Smooth muscle cell (in vitro differentiated cells): ENCODE measurements at regions not wholly inside any gene's neighbourhood (a gene's known extent, or its start where the extent isn't known, plus 50 kb on each side); places are given as distances from the start of the nearest gene placed in this dataset.

Experiments
- DNase-seq: peaks from one replicate; lab custom pipeline; 2025; ENCODE audit not compliant: unreplicated experiment; lab: John Stamatoyannopoulos, UW
- H2AFZ ChIP-seq: fragments of 200-600 bp; sonication (generic); 2 replicates; pipeline ENCODE4 v1.6.0; 2016; ENCODE audit warnings: antibody characterized with exemption, low read depth, mild to moderate bottlenecking
- H3F3A ChIP-seq: fragments of 200-600 bp; sonication (generic); 2 replicates; pipeline ENCODE4 v1.6.0; 2017; ENCODE audit warnings: antibody characterized with exemption, low read depth
- H3K27ac ChIP-seq: fragments of 200-600 bp; sonication (generic); 2 replicates; pipeline ENCODE4 v1.5.1; 2016; ENCODE audit warnings: low read depth, mild to moderate bottlenecking
- H3K27me3 ChIP-seq: fragments of 200-600 bp; sonication (generic); 2 replicates; pipeline ENCODE4 v1.6.1; 2016; ENCODE audit warnings: low read depth, mild to moderate bottlenecking
- H3K36me3 ChIP-seq: fragments of 200-600 bp; sonication (generic); 2 replicates; pipeline ENCODE4 v1.5.1; 2016; ENCODE audit warnings: low read depth
- H3K4me1 ChIP-seq: fragments of 200-600 bp; sonication (generic); 2 replicates; pipeline ENCODE4 v1.5.1; 2016; ENCODE audit warnings: low read depth
- H3K4me2 ChIP-seq: fragments of 200-600 bp; sonication (generic); 2 replicates; pipeline ENCODE4 v1.6.0; 2016; ENCODE audit warnings: mild to moderate bottlenecking
- H3K4me3 ChIP-seq: fragments of 200-600 bp; sonication (generic); 2 replicates; pipeline ENCODE4 v1.5.1; 2016; ENCODE audit warnings: mild to moderate bottlenecking
- H3K79me2 ChIP-seq: fragments of 200-600 bp; sonication (generic); 2 replicates; pipeline ENCODE4 v1.6.0; 2016; ENCODE audit warnings: low read depth, mild to moderate bottlenecking
- H3K9ac ChIP-seq: fragments of 200-600 bp; sonication (generic); 2 replicates; pipeline ENCODE4 v1.6.0; 2016; ENCODE audit warnings: low read depth
- H3K9me3 ChIP-seq: fragments of 200-600 bp; sonication (generic); replicated peaks from 2 replicates; pipeline ENCODE4 v1.5.1; 2016; ENCODE audit warnings: low read depth
- H4K20me1 ChIP-seq: fragments of 200-600 bp; sonication (generic); 2 replicates; pipeline ENCODE4 v1.6.0; 2016; ENCODE audit warnings: low read depth
- CTCF ChIP-seq: fragments of 200-600 bp; sonication (generic); IDR thresholded peaks from 2 replicates; pipeline ENCODE4 v1.5.1; 2017; ENCODE audit warnings: borderline replicate concordance, mild to moderate bottlenecking, antibody characterized with exemption; ENCODE audit not compliant: insufficient read depth, poor library complexity, severe bottlenecking
- WGBS: methylation state at CpG from one replicate; pipeline ENCODE4 v1.1.7; 2016; ENCODE audit warnings: low lambda C conversion rate; 5-methylcytosine and 5-hydroxymethylcytosine counted together

DNA sequence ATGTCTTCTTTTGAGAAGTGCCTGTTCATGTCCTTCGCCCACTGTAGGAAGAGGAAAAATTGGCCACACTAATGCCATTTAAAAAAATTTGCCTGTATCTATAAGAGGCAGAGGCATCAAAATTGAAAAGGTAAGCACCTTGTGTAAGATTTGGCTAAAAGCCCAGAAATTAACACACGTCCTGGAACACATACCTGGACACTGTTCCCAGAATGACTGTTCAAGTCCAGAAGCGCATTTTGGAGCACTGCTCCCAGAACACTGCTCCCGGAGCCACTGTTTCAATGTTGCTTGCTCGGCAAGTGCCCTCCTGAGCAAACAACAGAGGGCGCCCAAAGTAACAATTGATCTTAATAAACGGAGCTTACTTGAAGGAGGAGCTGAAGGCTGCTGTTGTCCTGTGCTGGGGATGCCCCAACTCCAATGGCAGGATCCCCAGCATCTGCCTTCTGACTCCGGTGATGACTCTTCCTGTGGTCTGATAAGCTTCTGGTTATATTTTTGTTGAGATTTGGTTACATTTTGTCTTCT lies 1958.6 kb downstream of the C4orf33 start:
- Histone ChIP-seq H3K9ac (no peak overlapping the region), H3K36me3 (no peaks in the 10 kb centered on the region), H3K27ac (no peak overlapping the region), H3K4me3 (no peak overlapping the region), H3K27me3 (no peaks in the 10 kb centered on the region), H3K79me2 (no peaks in the 10 kb centered on the region), H3K4me1 (no peaks in the 10 kb centered on the region), H3F3A (no peaks in the 10 kb centered on the region), H3K9me3 (no peaks in the 10 kb centered on the region), H3K4me2 (no peak overlapping the region), H2AFZ (no peak overlapping the region), H4K20me1 (no peaks in the 10 kb centered on the region)
- no peak for TF ChIP-seq CTCF
- WGBS, result 82% methylated on average over 8 of the region's 8 CpGs
- no peak for DNase-seq

DNA sequence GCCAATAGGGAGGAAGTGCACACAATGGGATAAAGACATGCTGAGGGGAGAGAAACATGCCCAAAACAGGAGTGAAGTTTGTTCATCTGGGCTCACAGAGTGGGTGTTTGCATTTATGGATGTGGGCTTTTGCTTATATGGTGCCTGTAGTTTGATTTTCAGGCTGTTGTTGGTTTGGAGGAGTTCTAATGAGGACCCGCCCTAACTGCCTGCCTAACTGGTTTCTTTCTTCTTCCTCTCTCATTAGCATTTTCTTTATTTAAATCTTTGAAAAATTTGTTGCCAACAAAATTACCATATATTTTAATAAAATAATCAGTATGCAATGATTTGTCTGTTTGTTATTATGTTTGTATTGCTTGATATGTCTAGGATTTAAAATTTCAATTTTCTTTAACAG lies 1965.8 kb downstream of the C4orf33 start:
- Histone ChIP-seq H3K4me1 (no peaks in the 10 kb centered on the region), H3K9ac (no peak overlapping the region), H3K79me2 (no peaks in the 10 kb centered on the region), H3K4me3 (no peak overlapping the region), H3F3A (no peaks in the 10 kb centered on the region), H3K4me2 (no peak overlapping the region), H3K27ac (no peak overlapping the region), H3K36me3 (no peaks in the 10 kb centered on the region), H2AFZ (no peak overlapping the region), H3K27me3 (no peaks in the 10 kb centered on the region), H3K9me3 (no peaks in the 10 kb centered on the region), H4K20me1 (no peaks in the 10 kb centered on the region)
- 86% methylated on average over 1 of the region's 1 CpG for WGBS
- TF ChIP-seq CTCF, result no peak
- no peak for DNase-seq

- no peak overlapping the region for H3K9ac ChIP-seq
- no peaks in the 10 kb centered on the region for H3K4me1 ChIP-seq
- H3K27ac ChIP-seq, result no peak overlapping the region
- no peak overlapping the region for H3K4me3 ChIP-seq
- no peak for DNase-seq
- no peaks in the 10 kb centered on the region for H3K9me3 ChIP-seq
- H4K20me1 ChIP-seq, result no peaks in the 10 kb centered on the region
- H3K27me3 ChIP-seq, result no peaks in the 10 kb centered on the region
- 86% methylated on average over 5 of the region's 5 CpGs for WGBS
- no peak for TF ChIP-seq CTCF
- no peak overlapping the region for H2AFZ ChIP-seq
- no peak overlapping the region for H3K4me2 ChIP-seq
- H3F3A ChIP-seq, result no peaks in the 10 kb centered on the region
- H3K79me2 ChIP-seq, result no peaks in the 10 kb centered on the region
- H3K36me3 ChIP-seq, result no peaks in the 10 kb centered on the region
Measured at GRCh38 chr4:131063878-131064277, 1967.9 kb downstream of the C4orf33 start.

DNA sequence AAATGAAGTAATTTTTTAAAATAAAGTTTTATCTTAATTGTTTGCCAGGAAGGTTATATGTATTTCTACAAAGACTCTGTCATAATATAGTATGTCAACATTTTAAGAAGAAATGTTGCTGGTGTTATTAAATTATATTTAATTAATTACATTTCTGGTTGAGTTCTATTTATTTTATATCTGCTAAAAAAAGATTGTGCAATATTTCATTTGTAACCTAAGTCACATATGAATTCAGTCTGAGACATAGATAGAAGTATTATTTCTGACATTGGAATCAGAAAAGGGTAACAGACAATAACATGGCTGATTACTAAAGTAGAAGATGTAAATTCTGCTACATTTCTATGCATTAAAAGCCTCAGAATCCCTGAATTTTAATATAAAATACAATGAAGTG lies 1985.1 kb downstream of the C4orf33 start:
- Histone ChIP-seq H3K9me3 (no peaks in the 10 kb centered on the region), H2AFZ (no peak overlapping the region), H3K27ac (no peak overlapping the region), H3K4me3 (no peak overlapping the region), H3K4me1 (no peaks in the 10 kb centered on the region), H3K27me3 (no peaks in the 10 kb centered on the region), H3K9ac (no peak overlapping the region), H3K4me2 (no peak overlapping the region), H3K36me3 (no peaks in the 10 kb centered on the region), H3K79me2 (no peaks in the 10 kb centered on the region), H4K20me1 (no peaks in the 10 kb centered on the region), H3F3A (no peaks in the 10 kb centered on the region)
- TF ChIP-seq CTCF, result no peak
- DNase-seq, result no peak
